Fibroblast of skin of right quadriceps (primary cell): ENCODE measurements at regions not wholly inside any gene's neighbourhood (a gene's known extent, or its start where the extent isn't known, plus 50 kb on each side); places are given as distances from the start of the nearest gene placed in this dataset.
A peak's percentile ranks its signal among the peaks of the same experiment; 100 is the strongest.
"Not testable (repeated sequence)": the region's sequence is repeated elsewhere in the genome, so short reads cannot be mapped to it uniquely, and the experiment has no call there.

Experiments
- DNase-seq: peaks from one replicate; pipeline ENCODE4 v3.0.0-alpha.2; 2013

GRCh38 chr4:123166023-123166422, 230.6 kb upstream of the SPRY1 start:
- no peak for DNase-seq

DNA sequence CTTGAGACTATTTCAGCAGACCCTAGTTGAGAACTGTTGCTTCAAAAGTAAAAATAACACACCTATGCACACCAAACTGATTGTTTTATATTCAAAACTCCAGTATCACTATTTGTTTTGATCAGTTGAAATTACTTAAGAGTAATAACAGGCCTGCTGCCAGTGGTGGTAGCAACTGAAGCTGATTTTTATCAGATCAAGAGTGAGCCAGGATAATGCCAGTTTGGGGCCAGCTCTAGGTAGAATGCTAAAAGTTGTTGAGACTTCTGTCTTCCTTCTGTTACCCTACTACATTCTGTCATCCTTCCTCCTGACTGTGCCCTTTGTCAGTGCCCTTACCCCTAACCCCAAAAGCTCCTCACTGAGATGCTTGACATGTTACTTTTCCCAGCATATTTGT, 228.7 kb upstream of the SPRY1 start:
- DNase-seq, result no peak

- DNase-seq, result peak; percentile 28
Measured at GRCh38 chr4:123168812-123169211, 227.8 kb upstream of the SPRY1 start.

GRCh38 chr4:123170843-123171242, 225.8 kb upstream of the SPRY1 start:
- no peak for DNase-seq

- DNase-seq, result no peak
Measured at GRCh38 chr4:123176605-123177004, 220.0 kb upstream of the SPRY1 start.

- no peak for DNase-seq
Measured at GRCh38 chr4:123182289-123182688, 214.3 kb upstream of the SPRY1 start.

DNA sequence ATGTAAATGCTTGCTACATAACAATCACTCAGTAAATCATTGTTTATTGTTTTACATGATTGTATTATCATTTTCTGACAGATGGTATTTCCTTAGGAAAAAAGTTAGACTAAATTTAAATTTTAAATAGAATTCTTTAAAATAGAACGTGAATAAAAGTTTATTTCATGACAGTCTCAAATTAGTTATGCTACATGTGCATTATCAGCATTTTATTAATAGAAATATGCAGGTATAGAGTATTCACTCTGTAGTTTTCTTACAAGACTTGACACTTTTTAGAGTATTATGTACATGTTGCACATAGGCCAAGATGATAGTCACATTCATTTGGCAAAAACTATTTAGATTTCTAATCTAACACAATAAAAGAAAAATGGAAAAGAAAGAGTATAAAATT, 213.3 kb upstream of the SPRY1 start:
- no peak for DNase-seq

- not testable (repeated sequence) for DNase-seq
Measured at GRCh38 chr4:123183754-123184153, 212.8 kb upstream of the SPRY1 start.

DNA sequence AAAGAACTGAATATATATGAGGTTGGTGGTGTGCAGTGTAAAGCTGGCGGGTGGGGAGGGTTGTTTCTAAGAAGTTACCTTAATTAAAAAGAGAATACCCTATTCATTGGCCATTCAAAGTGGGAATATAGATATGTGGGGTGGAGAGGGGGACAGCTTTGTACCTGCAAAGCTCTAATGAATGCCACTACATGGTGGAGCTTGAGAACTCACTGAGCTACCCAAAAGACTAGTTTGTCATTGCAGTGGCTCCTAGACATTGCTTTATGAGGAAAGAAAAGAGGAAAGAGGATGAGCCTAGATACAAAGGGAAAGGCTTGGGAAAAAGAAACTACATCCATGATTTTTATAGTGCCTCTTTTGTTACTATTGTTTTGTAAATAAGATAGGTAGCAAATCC, 209.9 kb upstream of the SPRY1 start:
- no peak for DNase-seq

GRCh38 chr4:123190176-123190575, 206.4 kb upstream of the SPRY1 start:
- no peak for DNase-seq

GRCh38 chr4:123191728-123192127, 204.9 kb upstream of the SPRY1 start:
- DNase-seq, result no peak

DNA sequence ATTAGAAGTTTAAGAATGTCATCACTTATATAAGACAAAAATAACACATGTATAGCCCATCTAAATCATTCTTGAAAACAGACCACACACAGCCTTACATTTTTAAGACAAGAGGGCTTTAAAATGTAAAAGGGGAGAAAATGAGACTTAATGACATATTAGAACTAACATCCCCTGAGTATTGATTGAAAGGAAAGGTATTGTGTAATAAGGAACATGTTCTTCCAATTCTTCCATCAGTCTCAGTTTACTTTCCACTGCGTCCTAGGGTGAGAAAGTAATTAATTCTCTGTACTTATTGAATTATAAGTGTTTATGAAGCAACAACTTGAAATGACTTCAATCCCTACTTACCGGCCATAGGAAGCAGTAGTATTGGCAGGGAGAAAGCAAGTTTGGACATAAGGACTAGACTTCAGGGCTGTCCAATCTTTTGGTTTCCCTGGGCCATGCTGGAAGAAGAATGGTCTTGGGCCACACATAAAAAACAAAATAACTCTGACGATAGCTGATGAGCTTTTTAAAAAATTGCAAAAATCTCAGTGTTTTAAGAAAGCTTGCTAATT, 202.7 kb upstream of the SPRY1 start:
- no peak for DNase-seq

DNA sequence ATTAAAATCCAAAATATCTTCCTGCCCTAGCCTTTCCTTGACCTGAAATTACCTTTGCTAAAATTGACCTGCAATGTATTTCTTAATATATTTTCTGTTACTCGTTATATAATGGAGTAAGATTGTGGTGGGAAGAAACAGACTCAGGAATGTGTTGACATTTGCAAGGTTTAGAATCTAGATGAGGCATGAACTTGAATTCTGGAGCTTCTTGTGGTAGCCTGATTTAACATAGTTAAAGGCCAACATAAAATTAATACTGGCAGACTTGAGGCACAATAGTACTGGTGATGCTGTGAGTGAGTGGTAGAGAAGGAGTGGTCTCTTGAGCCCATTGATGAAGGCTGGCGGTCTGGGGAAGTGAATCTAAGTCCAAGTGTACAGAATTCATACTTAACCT, 197.9 kb upstream of the SPRY1 start:
- DNase-seq, result peak; percentile 43

- peak; percentile 2 for DNase-seq
Measured at GRCh38 chr4:123200051-123200940, 196.3 kb upstream of the SPRY1 start.

- DNase-seq, result no peak
Measured at GRCh38 chr4:123204737-123205136, 191.9 kb upstream of the SPRY1 start.

DNA sequence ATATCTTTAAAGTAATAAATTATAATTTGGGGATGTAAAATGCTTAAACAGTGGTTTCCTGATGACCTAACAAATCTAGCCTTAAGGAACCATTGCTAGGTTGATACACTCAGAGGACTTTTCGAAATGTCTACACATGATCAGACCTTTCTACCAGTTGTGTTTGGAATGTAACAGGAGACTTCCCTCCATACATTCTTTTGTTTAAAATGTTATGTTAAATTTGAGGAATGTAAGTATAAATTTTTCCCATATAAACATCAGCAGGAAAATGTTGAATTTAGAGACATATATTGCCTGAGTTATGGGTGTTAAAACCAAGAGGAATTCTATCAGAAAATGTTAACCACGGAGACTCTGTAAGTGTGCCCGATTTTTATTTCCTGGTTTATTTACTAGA, 190.6 kb upstream of the SPRY1 start:
- DNase-seq, result peak; percentile 55

- no peak for DNase-seq
Measured at GRCh38 chr4:123209436-123209835, 187.2 kb upstream of the SPRY1 start.

- DNase-seq, result no peak
Measured at GRCh38 chr4:123215536-123215935, 181.1 kb upstream of the SPRY1 start.

- DNase-seq, result no peak
Measured at GRCh38 chr4:123216543-123216942, 180.1 kb upstream of the SPRY1 start.

DNA sequence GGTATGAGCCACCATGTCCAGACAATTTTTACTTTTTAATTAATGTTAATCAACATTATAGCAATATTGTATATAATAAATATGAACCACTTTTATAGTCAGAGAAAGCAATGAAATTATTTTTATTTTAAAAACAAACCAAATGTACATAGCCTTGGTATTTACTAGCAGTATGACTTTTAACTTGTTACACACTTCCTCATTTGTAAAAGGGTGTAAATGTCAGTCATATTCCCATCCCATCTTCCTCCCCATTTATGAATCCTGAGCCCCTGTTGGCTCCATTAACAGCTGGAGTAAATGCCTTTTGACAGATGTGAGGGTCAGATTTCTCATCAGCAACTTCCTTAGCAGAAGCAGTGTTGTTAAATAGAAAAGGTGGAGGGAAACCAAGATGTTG, 179.6 kb upstream of the SPRY1 start:
- no peak for DNase-seq

DNA sequence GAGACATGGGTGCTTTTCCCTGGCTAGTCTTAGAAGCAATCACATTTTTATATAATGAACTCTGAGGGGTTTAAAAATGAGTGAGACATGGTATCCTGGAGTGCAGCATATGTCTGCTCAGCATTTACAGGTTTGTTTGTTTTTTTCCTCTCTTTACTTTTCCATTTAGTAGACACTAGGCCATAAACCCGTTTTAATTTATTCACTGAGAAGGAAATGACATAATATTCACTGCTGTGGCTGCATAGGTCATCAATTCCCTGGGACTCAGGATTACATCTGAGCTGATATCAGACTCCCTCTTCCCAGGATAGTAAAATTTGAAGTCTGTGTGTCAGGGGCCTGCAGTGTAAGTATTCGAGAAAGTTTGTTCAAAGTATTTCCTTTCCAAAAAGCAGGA, 178.9 kb upstream of the SPRY1 start:
- no peak for DNase-seq

DNA sequence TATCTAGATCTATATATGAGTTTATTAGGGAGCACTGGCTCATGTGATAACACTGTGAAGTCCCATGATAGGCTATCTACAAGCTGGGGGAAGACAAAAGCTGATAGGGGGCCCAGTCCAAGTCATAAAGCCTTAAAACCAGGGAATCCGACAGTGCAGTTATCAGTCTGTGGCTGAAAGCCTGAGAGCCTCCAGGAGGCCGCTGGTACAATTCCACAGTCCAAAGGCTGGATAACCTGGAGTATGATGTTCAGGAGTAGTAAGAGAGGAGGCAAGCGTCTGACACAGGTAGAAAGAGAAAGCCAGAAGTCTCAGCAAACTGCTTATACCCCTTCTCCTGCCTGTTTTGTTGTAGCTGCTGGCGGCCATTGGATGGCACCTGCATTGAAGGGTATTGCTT, 177.6 kb upstream of the SPRY1 start:
- DNase-seq, result no peak

DNA sequence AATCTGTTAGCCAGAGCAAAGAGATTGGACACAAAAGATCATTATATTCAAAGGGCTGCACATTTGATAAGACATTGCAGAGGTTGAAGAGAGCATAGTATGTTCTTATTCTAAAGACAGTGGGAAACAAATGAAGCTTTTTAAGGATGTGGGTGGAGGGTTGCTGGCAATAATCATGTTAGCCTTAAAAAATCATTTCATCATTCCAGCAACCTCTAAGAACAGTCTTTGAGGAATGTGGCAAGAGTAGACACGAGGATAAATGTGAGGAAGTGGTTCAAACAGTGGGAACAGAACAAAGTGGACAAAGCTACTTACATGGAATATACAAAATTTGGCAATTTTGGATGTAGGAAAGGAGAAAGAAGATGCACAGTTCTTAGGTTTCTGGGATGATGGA, 167.3 kb upstream of the SPRY1 start:
- DNase-seq, result no peak

- no peak for DNase-seq
Measured at GRCh38 chr4:123230061-123230460, 166.5 kb upstream of the SPRY1 start.

DNA sequence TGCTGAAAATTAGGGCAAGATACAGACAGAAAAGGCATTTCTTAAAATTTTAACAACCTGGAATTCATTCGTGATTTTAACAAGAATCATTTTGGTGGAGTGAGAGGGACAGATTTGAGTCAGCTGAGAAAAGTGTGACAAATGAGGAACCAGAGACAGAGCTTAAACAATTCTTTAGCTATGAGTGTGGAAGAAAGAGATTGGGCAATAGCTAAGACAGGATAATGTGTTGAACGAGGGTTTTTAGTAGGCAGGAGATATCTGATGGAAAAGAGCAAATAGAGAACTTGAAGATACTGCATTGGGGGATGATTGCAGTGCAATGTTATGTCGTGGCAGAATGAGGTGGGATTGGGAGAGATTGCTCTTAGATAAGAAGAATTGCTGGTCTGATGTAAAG, 164.2 kb upstream of the SPRY1 start:
- peak; percentile 67 for DNase-seq
